ENCODE measurements at regions not wholly inside any gene's neighbourhood (a gene's known extent, or its start where the extent isn't known, plus 50 kb on each side); places are given as distances from the start of the nearest gene placed in this dataset.

DNA sequence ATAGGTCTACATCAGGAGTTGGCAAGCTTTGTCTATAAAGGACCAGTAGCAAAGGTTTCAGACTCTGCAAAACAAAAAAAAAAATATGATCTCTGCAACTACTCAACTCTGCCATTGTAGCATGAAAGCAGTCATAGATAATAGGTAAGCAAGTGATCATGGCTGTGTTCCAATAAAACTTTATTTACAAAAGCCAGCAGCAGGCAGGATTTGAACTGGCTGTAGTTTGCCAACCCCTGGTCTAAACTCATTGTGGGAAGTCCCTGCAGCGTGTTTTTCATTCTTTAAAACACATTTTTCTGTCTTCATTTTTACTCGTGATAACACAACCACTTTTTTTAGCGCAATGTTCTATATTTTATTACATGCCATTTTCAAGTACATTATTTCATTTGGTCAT is 127.5 kb upstream of the COX10 start:
- TF ChIP-seq, protein P1, sequence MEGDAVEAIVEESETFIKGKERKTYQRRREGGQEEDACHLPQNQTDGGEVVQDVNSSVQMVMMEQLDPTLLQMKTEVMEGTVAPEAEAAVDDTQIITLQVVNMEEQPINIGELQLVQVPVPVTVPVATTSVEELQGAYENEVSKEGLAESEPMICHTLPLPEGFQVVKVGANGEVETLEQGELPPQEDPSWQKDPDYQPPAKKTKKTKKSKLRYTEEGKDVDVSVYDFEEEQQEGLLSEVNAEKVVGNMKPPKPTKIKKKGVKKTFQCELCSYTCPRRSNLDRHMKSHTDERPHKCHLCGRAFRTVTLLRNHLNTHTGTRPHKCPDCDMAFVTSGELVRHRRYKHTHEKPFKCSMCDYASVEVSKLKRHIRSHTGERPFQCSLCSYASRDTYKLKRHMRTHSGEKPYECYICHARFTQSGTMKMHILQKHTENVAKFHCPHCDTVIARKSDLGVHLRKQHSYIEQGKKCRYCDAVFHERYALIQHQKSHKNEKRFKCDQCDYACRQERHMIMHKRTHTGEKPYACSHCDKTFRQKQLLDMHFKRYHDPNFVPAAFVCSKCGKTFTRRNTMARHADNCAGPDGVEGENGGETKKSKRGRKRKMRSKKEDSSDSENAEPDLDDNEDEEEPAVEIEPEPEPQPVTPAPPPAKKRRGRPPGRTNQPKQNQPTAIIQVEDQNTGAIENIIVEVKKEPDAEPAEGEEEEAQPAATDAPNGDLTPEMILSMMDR (IDR thresholded peaks at IDR 0.05; ENCODE audit: extremely low read depth in 1 of 2, insufficient read depth in 1 of 2, low read depth in 1 of 2, low read length in 2 of 2) = no peak
- no peak for TF ChIP-seq POLR2A (IDR thresholded peaks at IDR 0.05; ENCODE audit: low read depth, low read length)
- TF ChIP-seq, protein P2, sequence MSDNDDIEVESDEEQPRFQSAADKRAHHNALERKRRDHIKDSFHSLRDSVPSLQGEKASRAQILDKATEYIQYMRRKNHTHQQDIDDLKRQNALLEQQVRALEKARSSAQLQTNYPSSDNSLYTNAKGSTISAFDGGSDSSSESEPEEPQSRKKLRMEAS (IDR thresholded peaks at IDR 0.05; ENCODE audit: insufficient read depth, insufficient read length) = no peak
- no peak for TF ChIP-seq MYC (IDR thresholded peaks at IDR 0.05; ENCODE audit: low read depth, low read length)

Data from endothelial cell of umbilical vein (primary cell).